A549 (cell line): ENCODE measurements at regions not wholly inside any gene's neighbourhood (a gene's known extent, or its start where the extent isn't known, plus 50 kb on each side); places are given as distances from the start of the nearest gene placed in this dataset.

Experiments
- ATAC-seq, 2 experiments: fragments of 200-7000 bp in 1 of 2; fragments of >200 bp in 1 of 2; cut with Nextera tagmentation in 1 of 2; cut with Tn5 transposase in 1 of 2; 3 replicates each; pipeline versions ENCODE4 v1.8.0 to v1.9.1; 2018 to 2020; ENCODE audit warnings: mild to moderate bottlenecking in 1 of 2, moderate library complexity in 1 of 2
- CTCF ChIA-PET: fragments of 300-600 bp; sonication (Branson Sonifier 250); formaldehyde crosslinking; extraction: SDS; loops from one replicate; lab custom pipeline; 2021; ENCODE audit warnings: antibody characterized with exemption, inconsistent platforms; lab: Yijun Ruan, JAX
- POLR2A ChIA-PET: fragments of 350-600 bp; formaldehyde crosslinking; extraction: SDS; loops from one replicate; lab custom pipeline; 2021; ENCODE audit warnings: antibody characterized with exemption, inconsistent platforms; lab: Yijun Ruan, JAX
- DNase-seq, 2 experiments: peaks; one replicate each; pipeline versions ENCODE4 v3.0.0 to v3.0.0-alpha.2; 2011 to 2016; ENCODE audit warnings: low read depth in 1 of 2, low spot score in 1 of 2
- FAIRE-seq: peaks from 2 replicates; lab custom pipeline; 2011; peaks lifted over from hg19 to GRCh38; lab: Jason Lieb, UNC
- H3K27ac ChIP-seq, 2 experiments: fragments of >200 bp; sonication (Bioruptor Twin); formaldehyde crosslinking; 3 replicates each; pipeline ENCODE4 v1.5.1; 2016 to 2017
- H3K4me1 ChIP-seq: fragments of >200 bp; sonication (Bioruptor Twin); formaldehyde crosslinking; 3 replicates; pipeline ENCODE4 v1.6.1; 2016
- H3K4me2 ChIP-seq: fragments of >200 bp; sonication (Bioruptor Twin); formaldehyde crosslinking; 3 replicates; pipeline ENCODE4 v1.6.1; 2016
- H3K4me3 ChIP-seq: fragments of >200 bp; sonication (Bioruptor Twin); formaldehyde crosslinking; 3 replicates; pipeline ENCODE4 v1.5.1; 2016
- H3K9me3 ChIP-seq: fragments of >200 bp; sonication (Bioruptor Twin); formaldehyde crosslinking; 3 replicates; pipeline ENCODE4 v1.6.1; 2016
- ATOH8 ChIP-seq: fragments of 250-450 bp; sonication (Bioruptor Pico); IDR thresholded peaks from 2 replicates; pipeline ENCODE4 v1.5.0; 2020; ENCODE audit warnings: low read depth, mild to moderate bottlenecking, moderate library complexity
- CBX2 ChIP-seq: fragments of 200-600 bp; sonication (generic); IDR thresholded peaks from 2 replicates; pipeline ENCODE4 v1.6.1; 2016; ENCODE audit warnings: low read depth, mild to moderate bottlenecking, borderline replicate concordance
- CHD2 ChIP-seq: fragments of 150-350 bp; IDR thresholded peaks from 2 replicates; pipeline ENCODE4 v1.6.1; 2014; ENCODE audit warnings: low read length; ENCODE audit not compliant: partially characterized antibody
- CTCF ChIP-seq: fragments of >200 bp; sonication (Bioruptor Twin); formaldehyde crosslinking; IDR thresholded peaks from 3 replicates; pipeline ENCODE4 v1.5.1; 2016
- EHF ChIP-seq: fragments of 250-450 bp; sonication (Bioruptor Pico); IDR thresholded peaks from 2 replicates; pipeline ENCODE4 v1.5.0; 2020; ENCODE audit warnings: mild to moderate bottlenecking
- EP300 ChIP-seq, 2 experiments: fragments of >200 bp; sonication (Bioruptor Twin); formaldehyde crosslinking; IDR thresholded peaks; 2 replicates in 1 of 2; 3 replicates in 1 of 2; pipeline ENCODE4 v1.6.1; 2016 to 2017
- FOSB ChIP-seq: fragments of 250-450 bp; sonication (Bioruptor Pico); IDR thresholded peaks from 2 replicates; pipeline ENCODE4 v1.5.0; 2020; ENCODE audit warnings: mild to moderate bottlenecking, moderate library complexity
- FOSL2 ChIP-seq, 2 experiments: fragments of 450-650 bp in 1 of 2; fragments of >200 bp in 1 of 2; sonication (Bioruptor Twin) in 1 of 2; formaldehyde crosslinking; IDR thresholded peaks; 2 replicates each; pipeline versions ENCODE4 v1.5.0 to v1.6.1; 2016 to 2020; ENCODE audit warnings: mild to moderate bottlenecking in 1 of 2, moderate library complexity in 1 of 2
- GATA3 ChIP-seq: IDR thresholded peaks from 2 replicates; pipeline ENCODE4 v1.6.1; 2012; ENCODE audit warnings: borderline replicate concordance
- HDAC2 ChIP-seq: fragments of 200-600 bp; sonication (generic); IDR thresholded peaks from 2 replicates; pipeline ENCODE4 v1.6.1; 2016
- HES2 ChIP-seq: fragments of >200 bp; sonication (Bioruptor Twin); formaldehyde crosslinking; IDR thresholded peaks from 2 replicates; pipeline ENCODE4 v1.6.1; 2016
- HEYL ChIP-seq: fragments of 250-450 bp; sonication (Bioruptor Pico); IDR thresholded peaks from 2 replicates; pipeline ENCODE4 v1.8.0; 2021; ENCODE audit warnings: mild to moderate bottlenecking, moderate library complexity
- HOXB13 ChIP-seq: fragments of 250-450 bp; sonication (Bioruptor Pico); IDR thresholded peaks from 2 replicates; pipeline ENCODE4 v1.5.0; 2020; ENCODE audit warnings: low read depth, mild to moderate bottlenecking, moderate library complexity
- HOXB5 ChIP-seq: fragments of 250-450 bp; sonication (Bioruptor Pico); IDR thresholded peaks from 2 replicates; pipeline ENCODE4 v1.5.0; 2020; ENCODE audit warnings: mild to moderate bottlenecking, moderate library complexity
- JUNB ChIP-seq: fragments of >200 bp; sonication (Bioruptor Twin); formaldehyde crosslinking; IDR thresholded peaks from 2 replicates; pipeline ENCODE4 v1.6.1; 2016
- KDM1A ChIP-seq: fragments of 200-600 bp; sonication (generic); IDR thresholded peaks from 2 replicates; pipeline ENCODE4 v1.6.1; 2016; ENCODE audit warnings: low read depth, mild to moderate bottlenecking
- KDM5A ChIP-seq: fragments of 200-600 bp; sonication (generic); IDR thresholded peaks from 2 replicates; pipeline ENCODE4 v1.6.1; 2016; ENCODE audit warnings: antibody characterized with exemption, mild to moderate bottlenecking
- MAFK ChIP-seq: fragments of 450-650 bp; IDR thresholded peaks from 2 replicates; pipeline ENCODE4 v1.6.1; 2014; ENCODE audit not compliant: partially characterized antibody
- MYC ChIP-seq: IDR thresholded peaks from 2 replicates; pipeline ENCODE4 v1.6.1; 2012; ENCODE audit warnings: mild to moderate bottlenecking, inconsistent platforms, low read length, improper control_type of control experiment, borderline replicate concordance
- NFE2L2 ChIP-seq: fragments of 150-350 bp; conservative IDR thresholded peaks from 2 replicates; pipeline ENCODE4 v1.6.1; 2014; ENCODE audit warnings: low read length
- NPAS2 ChIP-seq: fragments of 250-450 bp; sonication (Bioruptor Pico); IDR thresholded peaks from 2 replicates; pipeline ENCODE4 v1.8.0; 2022; ENCODE audit warnings: mild to moderate bottlenecking, moderate library complexity, borderline replicate concordance
- PBX3 ChIP-seq: IDR thresholded peaks from 2 replicates; pipeline ENCODE4 v1.6.1; 2012
- POLR2A ChIP-seq: IDR thresholded peaks from 2 replicates; pipeline ENCODE4 v1.6.1; 2012; ENCODE audit warnings: mild to moderate bottlenecking, low read length
- RARB ChIP-seq: fragments of 250-450 bp; sonication (Bioruptor Pico); IDR thresholded peaks from 2 replicates; pipeline ENCODE4 v1.8.0; 2021; ENCODE audit warnings: mild to moderate bottlenecking, moderate library complexity
- RFX5 ChIP-seq: fragments of 450-650 bp; IDR thresholded peaks from 2 replicates; pipeline ENCODE4 v1.7.1; 2014; ENCODE audit warnings: antibody characterized with exemption, mild to moderate bottlenecking, moderate library complexity
- RNF2 ChIP-seq: fragments of 200-600 bp; sonication (generic); IDR thresholded peaks from 2 replicates; pipeline ENCODE4 v1.6.1; 2016; ENCODE audit warnings: low read depth, mild to moderate bottlenecking, antibody characterized with exemption, moderate library complexity, borderline replicate concordance
- SMC3 ChIP-seq: fragments of >200 bp; sonication (Bioruptor Twin); formaldehyde crosslinking; IDR thresholded peaks from 3 replicates; pipeline ENCODE4 v1.6.1; 2018; ENCODE audit warnings: inconsistent platforms
- SREBF2 ChIP-seq: fragments of 450-650 bp; IDR thresholded peaks from 2 replicates; pipeline ENCODE4 v1.6.1; 2014; ENCODE audit warnings: mild to moderate bottlenecking, moderate library complexity
- ZC3H11A ChIP-seq: fragments of 450-650 bp; IDR thresholded peaks from 2 replicates; pipeline ENCODE4 v1.6.1; 2014; ENCODE audit warnings: antibody characterized with exemption, mild to moderate bottlenecking
- ZFP36 ChIP-seq: fragments of 450-650 bp; IDR thresholded peaks from 2 replicates; pipeline ENCODE4 v1.6.1; 2014; ENCODE audit warnings: borderline replicate concordance; ENCODE audit not compliant: partially characterized antibody
- ZSCAN20 ChIP-seq: fragments of 250-450 bp; sonication (Bioruptor Pico); IDR thresholded peaks from 2 replicates; pipeline ENCODE4 v1.8.0; 2022; ENCODE audit warnings: mild to moderate bottlenecking, moderate library complexity
- WGBS: methylation state at CpG from one replicate; pipeline ENCODE4 v1.1.6; 2017; ENCODE audit errors: missing lambda C conversion rate; 5-methylcytosine and 5-hydroxymethylcytosine counted together

GRCh38 chr5:103724271-103724670, 161.7 kb upstream of the NUDT12 start:
- no peak for FAIRE-seq
- H3K4me1 ChIP-seq, result no peaks in the 10 kb centered on the region
- no peak for TF ChIP-seq FOSB
- no peak for TF ChIP-seq HEYL
- TF ChIP-seq CTCF, result no peak
- TF ChIP-seq HOXB5 (CRISPR knock-in tag), result no peak
- TF ChIP-seq ZC3H11A, result no peak
- no peak for TF ChIP-seq SREBF2
- no peak for TF ChIP-seq PBX3
- no peak for TF ChIP-seq MYC
- TF ChIP-seq NPAS2 (CRISPR knock-in tag), result no peak
- TF ChIP-seq RFX5, result no peak
- TF ChIP-seq HOXB13 (CRISPR knock-in tag), result no peak
- TF ChIP-seq EHF (CRISPR knock-in tag), result no peak
- no peak for TF ChIP-seq KDM5A
- TF ChIP-seq, all 56 proteins: peak for 0
- CTCF ChIA-PET, result no interaction called here
- H3K4me3 ChIP-seq, result no peak overlapping the region
- no peak for ATAC-seq
- H3K27ac ChIP-seq, result no peak overlapping the region
- peaks cover 11% of the 10 kb centered on the region; the same call in 2 of the 3 replicates for H3K9me3 ChIP-seq
- no peak overlapping the region for H3K4me2 ChIP-seq
- DNase-seq, result no peak
- POLR2A ChIA-PET, result no interaction called here

- ATAC-seq, result no peak
- FAIRE-seq, result no peak
- TF ChIP-seq ATOH8 (CRISPR knock-in tag) (no peak), GATA3 (no peak), FOSL2 (IDR thresholded peaks at IDR 0.05) (no peak), FOSL2 (CRISPR knock-in tag; IDR thresholded peaks at IDR 0.05) (no peak), MAFK (no peak), KDM1A (no peak), HDAC2 (no peak), JUNB (no peak), RNF2 (no peak), ZFP36 (peak; percentile 27)
- POLR2A ChIA-PET, result no interaction called here
- no peak for DNase-seq
- CTCF ChIA-PET, result no interaction called here
- H3K4me1 ChIP-seq, result no peaks in the 10 kb centered on the region
- H3K4me2 ChIP-seq, result no peak overlapping the region
- no peak overlapping the region for H3K27ac ChIP-seq
- H3K9me3 ChIP-seq, result peaks cover 11% of the 10 kb centered on the region; the same call in 2 of the 3 replicates
- WGBS, result 0% methylated on average over 2 of the region's 3 CpGs
- no peak overlapping the region for H3K4me3 ChIP-seq
Observed at GRCh38 chr5:103721183-103721582, 158.6 kb upstream of the NUDT12 start.

- 6% methylated on average over 1 of the region's 1 CpG for WGBS
- no peak for TF ChIP-seq GATA3
- TF ChIP-seq ZSCAN20 (CRISPR knock-in tag), result no peak
- no peak for TF ChIP-seq POLR2A
- no peak for TF ChIP-seq RARB (CRISPR knock-in tag)
- no peak for TF ChIP-seq HEYL
- TF ChIP-seq RNF2, result no peak
- TF ChIP-seq MAFK, result no peak
- TF ChIP-seq SMC3, result no peak
- no peak for TF ChIP-seq NFE2L2
- TF ChIP-seq HES2, result no peak
- TF ChIP-seq SREBF2, result no peak
- TF ChIP-seq CBX2, result no peak
- TF ChIP-seq MYC, result no peak
- TF ChIP-seq HDAC2, result no peak
- TF ChIP-seq EP300 (IDR thresholded peaks at IDR 0.05), result no peak
- TF ChIP-seq HOXB13 (CRISPR knock-in tag), result no peak
- no peak for TF ChIP-seq ATOH8 (CRISPR knock-in tag)
- no peak for TF ChIP-seq CHD2
- FAIRE-seq (no peak), DNase-seq (no peak), ATAC-seq (no peak)
- H3K4me1 ChIP-seq, result no peaks in the 10 kb centered on the region
- H3K4me3 ChIP-seq, result no peak overlapping the region
- no peak overlapping the region for H3K27ac ChIP-seq
- H3K4me2 ChIP-seq, result no peak overlapping the region
- CTCF ChIA-PET, result no interaction called here
- POLR2A ChIA-PET, result no interaction called here
- H3K9me3 ChIP-seq, result peaks cover 11% of the 10 kb centered on the region; the same call in 2 of the 3 replicates
Observed at GRCh38 chr5:103718108-103718507, 155.5 kb upstream of the NUDT12 start.
